Eye (tissue), 1 donor: ENCODE measurements at regions not wholly inside any gene's neighbourhood (a gene's known extent, or its start where the extent isn't known, plus 50 kb on each side); places are given as distances from the start of the nearest gene placed in this dataset.
A peak's percentile ranks its signal among the peaks of the same experiment; 100 is the strongest.

ENCODE experiments used
- DNase-seq: peaks from one replicate; pipeline ENCODE4 v3.0.0-alpha.2; 2015

DNA sequence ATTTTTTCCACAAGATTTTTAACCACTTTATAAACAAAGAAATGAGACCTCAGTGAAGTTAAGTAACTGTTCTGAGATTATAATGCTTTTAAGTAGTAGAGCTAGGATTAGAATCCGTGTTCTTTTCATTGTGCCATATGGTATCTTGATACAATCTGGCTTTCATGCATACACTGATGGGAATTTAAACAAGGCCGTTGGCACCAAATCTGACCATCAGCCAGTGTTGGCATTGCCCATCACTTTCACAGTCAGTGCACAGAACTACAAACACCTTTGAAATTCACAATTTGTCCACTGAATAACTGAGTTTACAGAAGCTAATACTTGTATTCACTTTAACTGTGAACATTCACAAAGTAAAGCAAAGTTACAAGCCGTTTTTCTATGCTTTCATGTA, 1228.0 kb downstream of the TBC1D22A start:
- DNase-seq = no peak

DNA sequence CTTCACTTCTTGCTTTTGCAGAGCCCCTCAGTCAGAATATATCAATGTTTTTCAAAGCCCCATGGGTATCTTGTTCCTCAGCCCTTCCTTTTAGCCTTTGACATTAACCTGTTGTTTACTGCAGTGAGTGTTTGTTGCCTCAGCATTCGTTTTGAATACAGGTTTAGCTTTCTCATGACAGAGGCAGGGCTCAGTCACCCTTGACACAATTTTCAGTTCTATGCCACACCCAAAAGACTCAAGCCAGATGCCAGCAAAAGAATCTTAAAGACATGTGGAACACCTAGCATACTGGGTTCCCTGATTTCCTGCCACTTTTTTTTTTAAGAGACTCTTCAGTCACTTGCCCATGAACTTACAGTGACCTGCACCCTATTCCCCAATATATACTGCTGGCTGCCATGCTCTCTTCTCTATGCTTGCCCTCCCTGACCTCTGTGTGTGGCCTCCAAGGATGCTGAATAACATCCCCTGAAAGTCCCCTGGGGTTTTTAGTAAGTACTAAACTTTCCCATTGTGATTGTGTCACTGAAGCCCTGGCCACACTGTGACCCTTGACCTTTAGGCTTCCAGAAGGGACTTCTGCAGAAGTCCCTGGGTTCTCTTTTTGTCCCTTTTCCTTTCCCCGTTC, 1225.5 kb downstream of the TBC1D22A start:
- DNase-seq = no peak

DNA sequence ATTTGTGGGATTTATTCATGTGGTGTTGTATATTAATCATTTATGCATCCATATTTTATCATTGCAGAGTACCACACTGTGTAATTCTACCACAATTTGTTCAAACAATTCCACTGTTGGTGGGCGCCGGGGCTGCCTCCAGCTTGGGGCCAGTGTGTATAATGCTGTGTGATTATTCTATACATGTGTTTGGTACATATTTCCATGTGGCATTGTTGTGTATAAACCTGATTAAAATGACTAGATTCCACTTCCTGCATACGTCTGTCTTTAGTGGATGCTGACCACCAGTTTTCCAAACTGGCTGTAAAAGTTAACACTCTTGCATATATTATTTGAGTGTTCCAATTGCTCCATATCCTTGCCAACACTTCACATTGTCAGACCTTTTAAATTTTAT, 1213.8 kb downstream of the TBC1D22A start:
- no peak for DNase-seq

DNA sequence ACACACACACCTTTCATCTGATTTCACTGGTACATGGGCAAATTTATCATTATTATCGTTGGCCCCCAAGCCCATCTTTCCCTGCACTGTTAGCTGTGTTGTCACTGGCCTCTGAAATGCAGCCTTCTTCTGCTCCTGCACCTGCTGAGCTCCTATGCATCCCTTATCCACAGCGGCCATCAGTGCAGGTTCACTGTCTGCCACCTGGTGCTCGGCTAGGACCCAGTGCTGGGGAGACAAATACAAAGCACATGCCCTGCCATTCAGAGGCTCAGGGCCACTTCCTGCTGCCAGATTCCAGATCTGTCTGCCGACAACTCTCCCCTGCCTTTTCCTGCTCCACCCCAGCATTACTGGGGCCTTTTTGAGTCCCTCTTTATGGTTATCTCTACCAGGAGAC, 1205.4 kb downstream of the TBC1D22A start:
- DNase-seq = no peak

DNA sequence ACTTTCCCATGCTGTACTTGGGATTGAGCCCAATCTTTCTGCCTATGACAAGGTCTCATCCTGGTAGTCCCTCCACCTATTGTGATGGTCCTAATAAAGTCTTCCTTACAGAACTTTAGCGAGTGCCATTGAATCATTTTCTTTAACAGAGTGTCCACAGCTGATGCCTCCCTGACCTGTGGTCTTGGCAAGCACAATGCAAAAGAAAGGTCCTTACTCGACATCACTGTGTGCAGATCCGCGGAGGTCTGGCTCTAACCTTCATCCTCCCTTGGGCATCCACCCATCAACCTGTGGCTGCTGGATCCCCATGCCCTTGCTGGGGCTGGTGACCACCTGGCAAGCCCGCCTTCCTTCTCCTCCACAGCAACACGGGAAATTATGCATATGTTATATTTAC, 1203.9 kb downstream of the TBC1D22A start:
- DNase-seq = no peak

DNA sequence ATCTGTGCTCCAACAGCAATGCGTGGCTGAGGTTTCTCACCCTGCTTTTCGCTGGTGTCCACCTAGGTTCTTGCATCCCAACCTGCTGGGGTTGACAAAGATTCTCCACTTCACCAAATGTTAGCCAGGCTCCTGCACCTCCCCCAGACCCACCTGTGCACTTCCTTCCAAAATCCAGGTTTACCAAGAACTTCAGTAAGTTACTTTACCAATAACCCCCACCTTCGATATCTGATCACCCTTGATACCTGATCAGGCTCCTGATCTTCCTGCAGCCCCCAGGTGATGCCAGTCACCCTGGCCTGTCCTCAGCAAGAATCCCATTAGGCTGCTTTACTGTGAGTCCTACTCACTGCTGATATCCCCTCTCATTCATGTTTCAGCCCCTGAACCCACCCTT, 1203.4 kb downstream of the TBC1D22A start:
- no peak for DNase-seq

- DNase-seq = no peak
Measured at GRCh38 chr22:47965066-47965465, 1202.6 kb downstream of the TBC1D22A start.

GRCh38 chr22:47963660-47964059, 1201.2 kb downstream of the TBC1D22A start:
- DNase-seq = no peak

- no peak for DNase-seq
Measured at GRCh38 chr22:47957649-47958048, 1195.2 kb downstream of the TBC1D22A start.

DNA sequence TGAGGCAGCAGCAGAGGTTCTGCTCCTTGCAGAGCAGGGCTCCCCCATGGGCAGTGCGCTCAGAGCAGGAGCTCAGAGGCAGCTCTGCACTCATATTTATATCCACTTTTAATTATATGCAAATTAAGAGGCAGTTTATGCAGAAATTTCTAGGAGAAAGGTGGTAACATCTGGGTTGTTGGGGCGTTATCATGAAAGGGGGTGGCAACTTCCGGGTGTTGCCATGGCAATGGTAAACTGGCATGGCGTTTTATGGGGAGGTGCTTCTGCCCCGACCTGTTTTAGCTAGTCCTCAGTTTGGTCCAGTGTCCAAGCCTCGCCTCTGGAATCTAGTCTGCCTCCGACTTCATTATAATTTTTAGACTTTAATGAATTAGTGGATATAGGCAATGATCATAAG, 1191.7 kb downstream of the TBC1D22A start:
- DNase-seq = no peak

GRCh38 chr22:47944941-47945340, 1182.5 kb downstream of the TBC1D22A start:
- no peak for DNase-seq

DNA sequence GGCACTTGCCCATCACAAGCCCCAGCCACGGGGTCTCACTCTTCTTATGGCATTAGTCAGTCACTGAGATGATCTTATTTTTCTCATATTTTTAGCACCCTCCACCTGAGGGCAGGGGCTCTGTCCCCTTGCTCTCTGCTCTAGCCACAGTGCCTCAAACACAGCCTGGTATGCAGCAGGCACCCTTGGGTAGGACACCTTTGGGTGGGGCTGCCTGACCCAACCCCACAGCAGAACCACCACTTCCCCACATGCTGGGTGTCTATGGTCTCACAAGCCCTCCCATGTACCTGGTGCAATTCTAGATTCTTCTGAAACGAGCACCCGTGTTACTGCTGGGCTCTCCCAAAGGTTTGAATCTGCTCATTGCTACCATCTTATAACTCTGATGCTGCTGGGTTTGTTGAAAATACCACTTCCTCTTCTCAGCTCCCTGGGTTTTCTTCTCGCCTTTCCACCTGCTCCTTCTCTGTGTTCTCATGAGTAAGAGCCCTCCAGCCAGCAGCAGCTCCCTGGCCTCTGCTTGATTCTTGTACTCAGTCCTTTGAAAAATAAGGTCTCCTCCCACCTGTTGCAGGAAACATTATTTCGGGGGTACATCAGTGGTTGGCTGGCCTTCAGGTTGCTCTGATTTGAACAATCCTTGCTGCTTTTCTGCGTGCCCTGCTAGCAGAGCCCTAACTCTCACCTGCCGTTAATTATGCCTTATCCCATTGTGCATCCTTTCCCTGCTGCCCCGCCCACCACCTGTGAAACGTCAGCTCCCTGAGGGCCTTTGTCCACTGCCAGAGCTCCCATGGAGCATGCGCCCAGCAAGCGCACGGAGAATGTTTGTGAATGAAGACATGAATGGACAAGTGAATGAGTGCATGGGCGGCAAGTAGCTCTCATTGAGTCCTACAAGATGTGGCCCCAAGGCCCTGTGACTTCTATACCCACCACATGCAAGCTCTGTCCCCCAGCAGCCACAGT, 1181.6 kb downstream of the TBC1D22A start:
- DNase-seq = no peak

DNA sequence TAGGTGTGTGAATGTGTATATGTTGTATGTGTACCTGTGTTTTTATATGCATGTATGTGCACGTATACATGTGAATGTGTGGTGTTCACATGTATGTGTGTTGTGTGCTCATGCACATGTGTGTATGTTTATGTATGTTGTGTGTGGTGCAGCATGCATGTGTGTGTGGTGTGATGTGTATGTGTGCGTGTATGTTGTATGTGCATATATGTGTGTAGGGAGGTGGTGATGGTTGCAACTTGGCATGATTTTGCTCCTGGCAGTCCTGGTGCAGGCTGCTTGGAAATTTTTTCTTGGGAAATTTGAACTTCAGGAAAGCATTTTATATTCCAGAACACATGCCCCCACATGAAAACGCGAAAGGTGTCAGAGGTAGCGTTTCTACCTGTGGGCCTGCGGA, 1177.8 kb downstream of the TBC1D22A start:
- DNase-seq = no peak

DNA sequence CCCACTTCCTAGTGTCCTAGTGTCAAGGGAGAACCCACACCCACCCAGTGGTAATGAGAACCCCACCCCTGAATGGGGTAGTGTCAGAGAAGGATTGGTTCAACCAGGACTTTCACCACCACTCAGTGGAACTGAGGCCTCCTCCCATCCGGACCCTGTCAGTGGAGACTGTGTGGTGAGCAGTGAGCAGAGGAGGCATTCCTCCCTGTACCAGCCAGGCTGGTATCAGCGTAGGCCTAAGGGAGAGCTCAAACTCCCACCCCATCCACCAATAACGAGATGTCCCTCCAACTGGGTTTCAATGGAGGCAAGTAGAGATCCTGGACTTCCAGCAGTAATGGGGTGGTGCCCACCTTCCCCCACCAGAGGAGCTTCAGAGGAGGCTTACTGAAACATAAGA, 1171.4 kb downstream of the TBC1D22A start:
- DNase-seq = no peak

GRCh38 chr22:47933226-47933625, 1170.8 kb downstream of the TBC1D22A start:
- no peak for DNase-seq

DNA sequence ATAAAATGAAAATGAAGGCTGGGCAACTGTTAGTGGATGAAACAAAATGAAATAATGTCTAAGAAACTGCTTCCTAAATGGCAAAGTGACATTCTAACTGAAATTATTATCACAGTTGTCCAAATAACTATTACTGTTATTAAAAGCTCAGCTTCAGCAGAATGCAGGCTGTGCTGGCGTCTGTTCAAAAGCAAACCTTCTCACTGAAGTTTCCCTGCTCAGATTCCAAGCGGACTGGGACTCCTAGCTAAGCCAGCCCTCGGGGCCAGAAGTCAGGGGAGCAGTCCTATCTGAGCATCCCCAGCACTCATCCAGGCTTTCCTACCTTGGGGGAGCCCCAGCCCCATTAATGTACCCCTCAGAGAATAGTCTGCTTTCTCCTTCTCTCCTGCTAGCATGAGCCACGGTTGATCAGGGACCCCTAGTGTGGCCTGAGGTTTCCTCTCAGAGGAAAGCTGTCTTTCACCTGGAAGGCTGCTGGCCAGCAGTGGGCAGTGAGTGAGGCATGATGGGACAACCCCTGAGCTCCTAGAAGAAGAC, 1167.3 kb downstream of the TBC1D22A start:
- peak; percentile 23 for DNase-seq

- no peak for DNase-seq
Measured at GRCh38 chr22:47929073-47929472, 1166.6 kb downstream of the TBC1D22A start.

- DNase-seq = peak; percentile 66
Measured at GRCh38 chr22:47928631-47929030, 1166.2 kb downstream of the TBC1D22A start.

DNA sequence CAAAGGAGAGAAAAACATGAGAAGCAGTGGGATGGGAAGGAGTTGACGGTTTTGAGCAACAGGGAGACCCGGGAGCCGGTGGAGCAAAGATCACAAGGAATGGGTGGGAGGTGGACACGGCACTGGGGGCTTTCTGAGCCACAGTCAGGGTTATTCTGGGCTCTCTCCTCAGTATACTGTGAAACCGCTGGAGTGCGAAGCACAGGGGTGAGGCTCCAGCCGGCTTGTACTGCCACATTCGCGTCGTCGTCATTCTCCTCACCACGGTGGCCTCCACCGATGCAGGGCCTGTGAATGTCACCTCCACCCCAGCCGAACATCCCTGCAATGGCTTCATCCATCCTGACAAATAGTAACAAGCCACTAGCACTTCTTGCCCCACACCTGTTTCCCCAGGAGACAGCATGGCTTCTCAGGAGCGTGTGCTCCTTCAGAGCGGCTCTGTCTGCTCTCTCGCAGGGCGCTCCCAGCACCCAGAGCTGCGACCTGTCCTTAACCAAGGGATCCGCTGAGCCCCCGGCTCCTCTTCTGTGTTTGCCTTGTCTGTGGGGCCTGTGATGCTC, 1165.3 kb downstream of the TBC1D22A start:
- no peak for DNase-seq

GRCh38 chr22:47923011-47923427, 1160.6 kb downstream of the TBC1D22A start:
- DNase-seq = no peak

DNA sequence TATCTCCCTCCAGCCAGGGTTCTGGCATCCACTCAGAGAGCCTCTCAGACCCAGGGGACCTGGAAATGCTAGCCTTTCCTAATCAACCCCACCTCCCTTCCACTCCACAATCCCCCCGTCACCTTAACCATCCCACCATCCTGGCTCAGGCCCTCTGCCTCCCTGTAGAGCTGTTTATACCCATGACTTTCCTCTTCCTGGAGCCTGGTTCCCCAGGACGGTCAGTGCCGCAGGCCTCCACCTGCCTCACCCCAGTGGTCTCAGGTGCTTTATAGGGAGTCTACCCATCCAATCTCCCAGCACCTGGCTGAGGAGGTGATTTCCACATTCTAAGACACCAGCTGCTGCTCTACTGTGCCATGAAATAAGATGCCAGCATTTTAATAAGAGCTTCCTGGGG, 1159.5 kb downstream of the TBC1D22A start:
- no peak for DNase-seq

DNA sequence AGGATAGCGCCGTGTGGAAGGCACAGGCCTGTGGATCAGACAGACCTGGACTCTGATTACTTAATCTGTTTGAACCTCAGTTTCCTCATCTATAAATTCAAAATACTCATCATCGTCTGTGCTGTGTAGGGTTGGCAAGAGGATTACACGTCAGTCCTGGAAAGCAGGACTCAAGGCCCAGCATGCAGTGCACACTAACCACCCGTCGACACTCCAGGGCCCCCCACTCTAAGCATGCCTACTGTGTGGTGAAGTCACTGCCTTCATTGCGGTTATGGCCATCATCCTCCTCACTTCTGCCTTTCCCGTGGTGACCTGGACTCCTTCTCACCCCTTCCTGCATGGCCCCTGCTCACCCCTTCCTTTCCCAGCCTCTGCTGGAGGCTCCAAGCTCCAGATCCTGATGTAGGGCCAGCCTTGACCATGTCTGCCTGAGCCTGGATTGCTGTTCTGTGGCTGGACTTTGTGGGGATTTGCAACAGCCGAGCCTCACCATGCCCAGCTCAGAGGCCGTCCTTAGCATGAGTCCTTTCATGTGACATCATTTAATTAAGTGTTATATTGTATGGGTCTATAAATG, 1158.0 kb downstream of the TBC1D22A start:
- no peak for DNase-seq

- no peak for DNase-seq
Measured at GRCh38 chr22:47919893-47920292, 1157.4 kb downstream of the TBC1D22A start.
